GM21367 (cell line): ENCODE measurements at regions not wholly inside any gene's neighbourhood (a gene's known extent, or its start where the extent isn't known, plus 50 kb on each side); places are given as distances from the start of the nearest gene placed in this dataset.
"Not testable (repeated sequence)": the region's sequence is repeated elsewhere in the genome, so short reads cannot be mapped to it uniquely, and the experiment has no call there.

Experiments
- ATAC-seq: cut with Tn5 transposase; IDR thresholded peaks from one replicate; pipeline ENCODE4 v1.9.1; 2021; ENCODE audit not compliant: unreplicated experiment

GRCh38 chr19:30267332-30267731, 104.9 kb upstream of the ZNF536 start:
- no peak for ATAC-seq

DNA sequence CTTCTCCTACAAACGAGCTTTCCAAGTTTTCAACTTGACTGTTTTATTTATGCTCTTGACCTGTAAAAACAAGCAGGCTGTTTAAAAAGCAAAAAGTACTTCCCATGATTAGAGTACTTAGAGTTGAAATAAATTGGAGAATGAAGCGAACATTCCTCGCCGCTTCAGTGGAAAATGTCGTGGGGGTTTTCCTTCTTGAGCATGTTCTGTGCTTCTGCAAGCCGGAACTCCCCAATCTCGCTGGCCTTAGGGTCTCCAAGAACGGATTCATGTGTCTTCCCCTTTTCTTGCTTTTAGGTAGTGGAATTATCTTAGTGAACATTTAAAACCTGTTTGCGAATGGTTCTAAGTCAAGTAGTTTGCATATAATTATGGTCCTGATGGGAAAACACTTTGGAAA, 103.6 kb upstream of the ZNF536 start:
- no peak for ATAC-seq

DNA sequence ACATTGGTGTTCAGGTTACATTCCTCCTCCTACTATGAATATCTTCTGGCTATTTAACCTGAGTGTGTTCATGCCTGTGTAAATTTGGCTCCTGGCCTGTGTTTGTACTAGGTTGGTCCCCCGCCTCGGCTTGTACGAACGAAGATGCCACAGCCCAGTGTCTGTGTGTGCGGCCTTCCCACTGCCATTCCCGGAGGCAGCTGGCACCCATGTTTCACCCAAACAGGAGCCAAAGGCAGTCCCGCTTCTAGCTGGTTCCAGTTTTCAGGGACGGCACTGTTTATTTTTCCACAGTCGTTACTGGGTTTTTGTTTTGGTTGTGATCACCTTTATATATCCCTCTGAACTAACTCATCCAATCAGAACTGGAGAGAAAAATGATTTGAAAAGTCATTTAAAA, 102.5 kb upstream of the ZNF536 start:
- no peak for ATAC-seq

DNA sequence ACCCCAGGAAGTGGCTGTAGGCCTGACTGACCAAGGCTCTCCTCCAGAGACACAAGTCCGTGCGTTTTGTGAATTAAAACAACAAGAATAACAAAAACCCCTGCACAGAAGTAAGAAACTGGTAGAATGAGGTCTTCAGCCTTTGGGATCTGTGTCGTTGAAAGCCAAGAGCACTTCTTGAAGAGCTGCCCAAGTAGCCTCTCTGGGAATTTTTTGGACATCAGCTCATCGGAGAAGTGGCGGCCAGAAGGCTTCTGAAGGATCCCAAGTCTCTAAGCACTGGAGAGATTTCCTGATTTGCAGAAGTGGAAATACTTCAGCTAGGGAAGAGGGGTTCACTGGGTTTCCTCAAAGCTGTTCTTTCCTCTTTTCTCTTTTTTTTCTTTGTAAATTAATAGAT, 100.4 kb upstream of the ZNF536 start:
- ATAC-seq = no peak

DNA sequence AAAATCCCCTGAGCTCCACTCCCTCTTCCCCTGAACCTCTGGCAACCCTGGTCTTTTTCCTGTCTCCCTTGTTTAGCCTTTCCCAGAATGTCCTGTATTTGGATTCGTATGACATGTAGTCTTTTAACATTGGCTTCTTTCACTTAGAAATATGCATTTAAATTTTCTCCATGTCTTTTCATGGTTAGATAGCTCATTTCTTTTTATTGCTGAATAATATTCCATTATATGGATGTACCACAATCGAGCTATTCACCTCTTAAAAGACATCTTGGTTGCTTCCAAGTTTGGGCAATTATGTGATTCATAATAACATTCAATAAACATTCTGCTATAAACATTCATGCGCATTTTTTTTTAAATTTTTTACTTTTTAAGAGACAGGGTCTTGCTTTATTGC, 99.6 kb upstream of the ZNF536 start:
- no peak for ATAC-seq

- ATAC-seq = no peak
These were observed 99.0 kb upstream of the ZNF536 start for GRCh38 chr19:30273184-30273583.

DNA sequence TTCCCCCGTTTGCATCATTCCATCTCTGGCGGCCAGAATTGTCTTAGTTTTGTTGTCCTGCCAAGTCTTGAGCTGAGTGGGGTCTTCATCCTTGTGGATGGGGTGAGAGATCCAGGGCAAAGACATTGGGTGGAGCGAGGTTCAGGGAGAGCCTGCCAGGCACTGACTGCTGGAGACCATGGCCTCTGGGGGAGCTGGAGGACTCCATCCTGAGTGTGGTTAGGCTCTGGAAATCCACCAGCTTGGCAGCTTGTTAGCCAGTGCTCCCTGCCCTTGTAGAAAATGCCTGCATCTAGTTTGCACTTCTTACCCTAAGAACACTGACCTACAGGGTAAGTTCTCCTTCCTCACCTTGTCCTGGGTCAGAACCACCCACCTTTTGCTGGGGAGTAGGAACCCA, 97.2 kb upstream of the ZNF536 start:
- ATAC-seq = no peak

DNA sequence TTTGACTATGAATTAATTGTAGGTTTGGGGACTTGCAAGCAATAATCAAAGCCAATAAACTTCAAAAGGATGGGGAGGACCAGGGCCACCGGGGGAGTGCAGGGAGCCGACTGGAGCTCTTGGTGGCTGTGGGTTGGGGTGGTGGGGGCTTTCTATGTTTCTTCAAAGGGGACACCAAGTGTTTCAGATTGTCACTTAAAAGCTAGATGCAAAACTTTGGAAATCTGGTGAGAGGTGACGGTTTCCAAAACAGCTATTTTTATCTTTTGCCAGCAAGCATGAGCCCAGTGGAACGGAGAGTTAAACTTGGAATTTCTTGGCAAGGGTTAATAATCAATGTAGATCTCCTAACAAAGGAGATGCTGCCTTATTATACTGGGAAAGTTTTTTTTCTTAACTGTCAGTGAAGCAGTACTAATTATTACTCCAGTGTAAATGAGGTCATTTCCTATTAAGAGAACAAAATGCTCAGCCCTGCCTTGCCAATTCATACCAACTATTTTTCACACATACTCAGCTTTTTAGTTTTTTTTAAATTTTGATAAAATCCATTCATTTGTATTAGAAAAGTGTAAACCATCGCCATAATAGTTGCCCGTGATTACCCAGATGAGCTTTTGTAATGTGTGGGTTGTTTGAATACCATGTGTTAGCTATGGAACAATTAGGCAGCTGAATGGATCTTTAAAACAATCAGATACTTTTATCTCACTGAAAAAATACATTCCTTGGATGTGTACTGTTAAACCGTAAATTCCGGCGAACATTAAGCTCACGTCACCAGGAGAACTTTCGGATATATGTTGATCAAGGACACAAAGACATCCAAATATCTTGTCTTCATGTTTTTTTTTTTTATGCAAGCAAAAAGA, 95.9 kb upstream of the ZNF536 start:
- no peak for ATAC-seq

GRCh38 chr19:30276883-30277280, 95.3 kb upstream of the ZNF536 start:
- no peak for ATAC-seq

DNA sequence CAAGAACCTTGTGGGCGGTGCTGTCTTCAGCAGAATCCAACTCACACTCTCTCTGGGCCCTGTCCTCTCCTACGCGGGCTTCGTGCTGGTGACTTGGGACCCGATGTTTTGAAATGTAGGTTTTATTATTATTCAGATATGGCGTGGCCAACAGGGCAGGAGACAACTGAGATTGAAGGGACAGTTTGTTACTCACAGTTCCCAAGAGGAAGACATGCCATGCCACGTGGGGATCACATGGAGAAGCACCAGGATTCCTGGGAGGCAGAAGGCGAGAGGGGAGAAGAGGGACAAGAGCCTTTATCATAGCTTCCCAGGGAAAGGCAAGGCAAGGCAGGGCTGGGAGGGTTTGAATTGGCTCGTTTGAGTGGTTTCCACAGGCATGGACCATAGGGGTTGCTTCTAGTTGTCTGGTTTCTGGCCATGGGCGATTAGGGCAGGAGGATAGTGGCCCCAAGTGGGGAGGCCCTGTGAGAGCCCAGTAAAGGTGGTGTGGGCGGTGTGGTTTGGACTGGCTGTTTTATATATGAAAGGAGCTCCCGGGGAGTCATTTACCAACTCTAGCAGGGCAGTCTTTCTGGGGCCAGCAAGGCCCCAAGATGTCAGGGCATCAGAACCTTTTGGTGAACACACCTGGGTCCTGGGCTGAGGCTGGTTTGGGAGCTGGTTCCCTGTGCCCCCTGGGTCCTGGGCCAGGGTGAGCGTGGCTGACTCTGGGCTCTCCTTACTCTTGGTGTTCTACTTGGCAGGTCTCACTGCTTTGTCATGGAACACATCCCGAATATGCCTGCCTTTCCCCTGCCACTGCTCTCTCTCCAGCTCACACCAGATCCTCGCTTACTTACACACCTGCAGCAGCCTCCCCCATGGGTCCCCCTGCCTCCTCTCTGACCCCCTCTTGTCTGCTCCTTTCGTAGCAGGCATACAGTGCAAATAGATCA, 94.0 kb upstream of the ZNF536 start:
- ATAC-seq = no peak

DNA sequence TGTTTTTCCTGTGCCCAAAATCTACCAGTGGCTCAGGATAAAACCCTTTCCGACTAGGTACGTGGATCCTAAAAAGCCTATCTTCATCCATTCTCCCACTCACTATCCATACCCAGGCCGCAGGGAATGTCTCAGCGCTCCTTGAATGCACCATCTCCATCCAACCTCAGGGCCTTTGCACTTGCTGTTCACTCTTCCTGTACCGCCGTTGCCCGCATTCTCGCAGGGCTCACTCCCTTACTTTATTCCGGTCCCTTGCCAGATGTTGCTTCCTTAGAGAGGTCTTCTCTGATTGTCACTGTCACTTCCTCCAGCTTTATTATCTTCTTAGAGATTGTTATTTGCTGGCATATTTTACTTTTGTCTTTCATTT, 93.3 kb upstream of the ZNF536 start:
- ATAC-seq = no peak

GRCh38 chr19:30280018-30280417, 92.2 kb upstream of the ZNF536 start:
- no peak for ATAC-seq

GRCh38 chr19:30281906-30282305, 90.3 kb upstream of the ZNF536 start:
- ATAC-seq = no peak

DNA sequence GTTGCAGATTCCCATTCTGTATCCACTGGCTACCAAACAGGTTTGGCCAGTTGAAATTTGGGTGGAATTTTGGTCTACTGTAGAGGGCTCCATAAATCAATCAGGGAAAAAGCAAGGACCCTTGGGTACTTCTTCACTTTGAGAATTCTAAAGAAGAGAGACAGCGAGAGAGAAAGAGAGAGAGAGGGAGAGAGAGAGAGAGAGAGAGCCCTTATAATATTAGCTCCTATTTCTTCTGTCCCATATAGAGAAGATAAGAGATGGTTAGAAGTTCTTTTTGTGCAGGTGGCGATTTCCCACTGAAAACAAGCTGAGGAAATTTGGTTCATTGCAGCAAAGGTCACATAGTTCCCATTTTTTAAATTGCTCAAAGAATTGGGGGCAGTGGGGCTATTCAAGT, 88.6 kb upstream of the ZNF536 start:
- ATAC-seq = no peak

GRCh38 chr19:30284209-30284608, 88.0 kb upstream of the ZNF536 start:
- no peak for ATAC-seq

DNA sequence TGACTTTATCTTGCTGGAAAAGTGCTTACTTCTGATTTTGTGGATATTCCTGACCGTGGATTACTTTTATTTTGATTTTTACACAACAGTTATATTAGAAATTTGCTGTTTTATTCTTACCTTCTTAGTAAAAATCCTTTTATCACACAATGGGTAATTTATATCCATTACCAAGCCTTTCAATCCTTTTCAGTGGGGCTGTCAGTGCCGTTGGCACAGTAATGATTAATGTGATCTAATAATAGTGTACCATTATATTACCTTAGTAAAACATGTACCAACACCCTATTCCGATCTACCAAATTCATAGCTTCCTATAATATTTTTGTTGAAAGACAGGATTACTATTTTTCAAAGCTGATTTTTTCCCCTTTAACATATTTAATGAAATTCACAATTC, 87.3 kb upstream of the ZNF536 start:
- no peak for ATAC-seq

- no peak for ATAC-seq
These were observed 85.8 kb upstream of the ZNF536 start for GRCh38 chr19:30286378-30286777.

DNA sequence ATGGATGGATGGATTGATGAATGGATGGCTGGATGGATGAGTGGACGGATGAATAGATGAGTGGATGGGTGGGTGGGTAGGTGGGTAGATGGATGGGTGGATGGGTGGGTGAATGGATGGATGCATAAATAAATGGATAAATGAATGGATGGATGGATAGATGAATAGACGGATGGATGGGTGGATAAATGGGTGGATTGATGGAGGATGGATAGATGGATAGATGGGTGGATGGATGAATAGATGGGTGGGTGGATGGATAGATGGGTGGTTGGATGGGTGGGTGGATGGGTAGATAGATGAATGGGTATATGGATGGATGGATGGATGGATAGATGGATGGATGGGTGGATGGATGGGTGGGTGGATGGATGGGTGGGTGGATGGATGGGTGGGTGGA, 84.9 kb upstream of the ZNF536 start:
- no peak for ATAC-seq

DNA sequence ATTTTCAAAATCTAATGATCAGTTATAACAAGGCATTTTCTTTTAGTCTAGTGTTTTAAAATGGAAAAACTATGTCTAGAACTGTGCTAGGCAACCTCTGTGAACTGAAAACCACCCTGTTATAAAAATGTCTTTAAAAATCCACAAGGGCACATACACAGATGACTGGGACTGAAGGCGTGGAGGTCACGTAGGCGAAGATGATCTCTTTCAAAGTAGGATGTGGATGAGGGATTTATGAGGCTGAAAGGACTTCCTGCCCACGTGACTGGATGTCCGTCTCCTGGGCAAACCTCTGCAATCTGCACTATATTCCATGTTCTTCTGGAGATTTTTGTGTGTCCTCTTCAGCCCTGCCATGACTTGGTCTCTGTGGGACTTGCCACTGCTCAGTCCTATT, 84.2 kb upstream of the ZNF536 start:
- ATAC-seq = no peak

DNA sequence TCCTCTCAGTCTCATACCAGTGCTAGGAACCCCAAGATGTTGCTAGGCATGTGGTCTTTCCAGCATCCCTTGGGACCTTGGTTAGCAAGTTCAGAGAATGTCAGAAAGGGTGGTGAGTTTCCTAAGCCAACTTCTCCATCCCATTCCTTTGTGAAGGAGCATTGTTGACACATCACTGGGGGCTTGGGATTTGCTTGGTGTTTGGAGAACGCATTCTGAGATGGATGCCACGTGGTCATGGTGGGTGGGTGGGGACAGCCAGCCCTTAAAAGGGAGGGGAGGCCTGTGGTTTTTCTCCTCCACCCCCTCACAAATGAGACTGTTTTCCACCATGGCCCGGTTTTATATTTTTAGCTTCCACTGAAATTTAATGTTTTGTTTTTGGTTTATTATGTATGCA, 83.3 kb upstream of the ZNF536 start:
- no peak for ATAC-seq

- ATAC-seq = no peak
These were observed 82.8 kb upstream of the ZNF536 start for GRCh38 chr19:30289336-30289735.

DNA sequence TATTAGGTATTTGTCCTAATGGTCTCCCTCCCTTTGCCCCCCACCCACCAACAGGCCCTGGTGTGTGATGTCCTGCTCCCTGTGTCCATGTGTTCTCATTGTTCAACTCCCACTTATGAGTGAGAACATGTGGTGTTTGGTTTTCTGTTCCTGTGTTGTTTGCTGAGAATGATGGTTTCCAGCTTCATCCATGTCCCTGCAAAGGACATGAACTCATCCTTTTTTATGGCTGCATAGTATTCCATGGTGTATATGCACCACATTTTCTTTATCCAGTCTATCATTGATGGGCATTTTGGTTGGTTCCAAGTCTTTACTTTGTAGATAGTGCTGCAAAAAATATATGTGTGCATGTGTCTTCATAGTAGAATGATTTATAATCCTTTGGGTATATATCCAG, 81.4 kb upstream of the ZNF536 start:
- ATAC-seq = not testable (repeated sequence)
